ENCODE measurements at regions not wholly inside any gene's neighbourhood (a gene's known extent, or its start where the extent isn't known, plus 50 kb on each side); places are given as distances from the start of the nearest gene placed in this dataset.

- TF ChIP-seq BRCA1 (IDR thresholded peaks at IDR 0.05; ENCODE audit: low read depth, low read length) (no peak), BCL11A (IDR thresholded peaks at IDR 0.05; ENCODE audit: low read depth in 2 of 2, low read length in 2 of 2) (no peak), RFX5 (IDR thresholded peaks at IDR 0.05; ENCODE audit: borderline replicate concordance, low read depth, low read length) (no peak), POU5F1 (IDR thresholded peaks at IDR 0.05; ENCODE audit: low read depth, low read length) (no peak), NRF1 (IDR thresholded peaks at IDR 0.05; ENCODE audit: low read depth, low read length) (no peak), EGR1 (IDR thresholded peaks at IDR 0.05; ENCODE audit: borderline replicate concordance, low read depth, low read length) (no peak), EP300 (IDR thresholded peaks at IDR 0.05; ENCODE audit: borderline replicate concordance in 1 of 2, low read depth in 2 of 2, low read length in 2 of 2) (no peak), HDAC6 (IDR thresholded peaks at IDR 0.05; ENCODE audit: low read depth, low read length) (no peak), TAF7 (optimal IDR thresholded peaks at IDR 0.05; ENCODE audit: borderline replicate concordance, low read depth, low read length) (no peak), RBBP5 (IDR thresholded peaks at IDR 0.05; ENCODE audit: borderline replicate concordance, low read depth, low read length) (no peak)
These were observed 314.0 kb downstream of the TMX3 start (continued) for GRCh38 chr18:68400889-68401288.
